ENCODE measurements at regions not wholly inside any gene's neighbourhood (a gene's known extent, or its start where the extent isn't known, plus 50 kb on each side); places are given as distances from the start of the nearest gene placed in this dataset.

- TF ChIP-seq REST (IDR thresholded peaks at IDR 0.05; ENCODE audit: insufficient read depth in 1 of 2, low read depth in 2 of 2, low read length in 1 of 2) (no peak), TCF7L2 (IDR thresholded peaks at IDR 0.05; ENCODE audit: low read depth, low read length) (no peak), POLR2AphosphoS5 (IDR thresholded peaks at IDR 0.05; ENCODE audit: low read depth, low read length) (no peak), CTCF (IDR thresholded peaks at IDR 0.05) (no peak), SIN3A (IDR thresholded peaks at IDR 0.05; ENCODE audit: borderline replicate concordance, insufficient read depth, low read depth, low read length) (no peak)
- ATAC-seq: no peak
- no peak for DNase-seq (ENCODE audit: low read depth, low spot score)
- in situ Hi-C loops (cut with HindIII; ENCODE audit: low pct_unique_long_range_greater_than_20kb, low sequenced_read_pairs): no loop called here
- CTCF ChIA-PET: no interaction called here
- Histone ChIP-seq H3K27me3 (ENCODE audit: control insufficient read depth, insufficient read depth, low read length) (no peaks in the 10 kb centered on the region), H3K9me3 (ENCODE audit: control insufficient read depth, insufficient read depth, low read depth, low read length) (no peaks in the 10 kb centered on the region), H3K4me3 (ENCODE audit: low read depth in 2 of 2, low read length in 2 of 2) (no peak overlapping the region), H3K36me3 (ENCODE audit: control insufficient read depth, insufficient read depth, low read length) (no peaks in the 10 kb centered on the region), H3K27ac (ENCODE audit: low read length) (no peak overlapping the region), H3K4me1 (ENCODE audit: control insufficient read depth, insufficient read depth, low read length) (no peaks in the 10 kb centered on the region)
- POLR2A ChIA-PET: no interaction called here
- no TSS peak for BruUV-seq (replicated peaks)
- intact Hi-C loops (cut with micrococcal nuclease; ENCODE audit: unreplicated experiment): no loop called here
Observed at GRCh38 chr2:228503731-228504130, 322.2 kb upstream of the SPHKAP start.

GRCh38 chr2:228493852-228494251 lies 312.4 kb upstream of the SPHKAP start:
- ATAC-seq: no peak
- intact Hi-C loops (cut with micrococcal nuclease; ENCODE audit: unreplicated experiment): no loop called here
- Histone ChIP-seq H3K27ac (ENCODE audit: low read length) (no peak overlapping the region), H3K27me3 (ENCODE audit: control insufficient read depth, insufficient read depth, low read length) (no peaks in the 10 kb centered on the region), H3K4me3 (ENCODE audit: low read depth in 2 of 2, low read length in 2 of 2) (no peak overlapping the region), H3K4me1 (ENCODE audit: control insufficient read depth, insufficient read depth, low read length) (no peaks in the 10 kb centered on the region), H3K9me3 (ENCODE audit: control insufficient read depth, insufficient read depth, low read depth, low read length) (no peaks in the 10 kb centered on the region), H3K36me3 (ENCODE audit: control insufficient read depth, insufficient read depth, low read length) (no peaks in the 10 kb centered on the region)
- no TSS peak for BruUV-seq (replicated peaks)
- in situ Hi-C loops (cut with HindIII; ENCODE audit: low pct_unique_long_range_greater_than_20kb, low sequenced_read_pairs): no loop called here
- no peak for DNase-seq (ENCODE audit: low read depth, low spot score)
- ChIA-PET CTCF (no interaction called here), POLR2A (no interaction called here)
- no peak for TF ChIP-seq TCF7L2 (IDR thresholded peaks at IDR 0.05; ENCODE audit: low read depth, low read length)
- no peak for TF ChIP-seq POLR2AphosphoS5 (IDR thresholded peaks at IDR 0.05; ENCODE audit: low read depth, low read length)
- no peak for TF ChIP-seq SIN3A (IDR thresholded peaks at IDR 0.05; ENCODE audit: borderline replicate concordance, insufficient read depth, low read depth, low read length)
- TF ChIP-seq CTCF (IDR thresholded peaks at IDR 0.05): no peak
- no peak for TF ChIP-seq REST (IDR thresholded peaks at IDR 0.05; ENCODE audit: insufficient read depth in 1 of 2, low read depth in 2 of 2, low read length in 1 of 2)

Measured in Panc1 (cell line).